Smooth muscle cell of the brain vasculature (primary cell): ENCODE measurements at regions not wholly inside any gene's neighbourhood (a gene's known extent, or its start where the extent isn't known, plus 50 kb on each side); places are given as distances from the start of the nearest gene placed in this dataset.

ENCODE experiments used
- DNase-seq: peaks from one replicate; pipeline ENCODE4 v3.0.0-alpha.2; 2012; ENCODE audit warnings: low read depth, low spot score

- DNase-seq: no peak
Measured at GRCh38 chr10:118501637-118502440, 93.6 kb downstream of the PRLHR start.

GRCh38 chr10:118501171-118501570, 94.3 kb downstream of the PRLHR start:
- DNase-seq: no peak

GRCh38 chr10:118500477-118501104, 94.9 kb downstream of the PRLHR start:
- DNase-seq: no peak

GRCh38 chr10:118499186-118499585, 96.3 kb downstream of the PRLHR start:
- DNase-seq: no peak

- no peak for DNase-seq
Measured at GRCh38 chr10:118498623-118499022, 96.8 kb downstream of the PRLHR start.

GRCh38 chr10:118497227-118497626, 98.2 kb downstream of the PRLHR start:
- no peak for DNase-seq

- no peak for DNase-seq
Measured at GRCh38 chr10:118496525-118496924, 98.9 kb downstream of the PRLHR start.

GRCh38 chr10:118495499-118495898, 99.9 kb downstream of the PRLHR start:
- no peak for DNase-seq

- DNase-seq: no peak
Measured at GRCh38 chr10:118491055-118491454, 104.4 kb downstream of the PRLHR start.

GRCh38 chr10:118488710-118489497, 106.5 kb downstream of the PRLHR start:
- no peak for DNase-seq

GRCh38 chr10:118485641-118486040, 109.8 kb downstream of the PRLHR start:
- DNase-seq: no peak

GRCh38 chr10:118484152-118484871, 111.1 kb downstream of the PRLHR start:
- DNase-seq: no peak

- no peak for DNase-seq
Measured at GRCh38 chr10:118483496-118483895, 112.0 kb downstream of the PRLHR start.

GRCh38 chr10:118482393-118483331, 112.8 kb downstream of the PRLHR start:
- DNase-seq: no peak

- DNase-seq: no peak
Measured at GRCh38 chr10:118481871-118482270, 113.6 kb downstream of the PRLHR start.

GRCh38 chr10:118475214-118475613, 120.2 kb downstream of the PRLHR start:
- DNase-seq: no peak

GRCh38 chr10:118474111-118474510, 121.3 kb downstream of the PRLHR start:
- no peak for DNase-seq

GRCh38 chr10:118473305-118473960, 122.0 kb downstream of the PRLHR start:
- DNase-seq: no peak

GRCh38 chr10:118472415-118473304, 122.8 kb downstream of the PRLHR start:
- DNase-seq: no peak
